ENCODE measurements at regions not wholly inside any gene's neighbourhood (a gene's known extent, or its start where the extent isn't known, plus 50 kb on each side); places are given as distances from the start of the nearest gene placed in this dataset.

DNA sequence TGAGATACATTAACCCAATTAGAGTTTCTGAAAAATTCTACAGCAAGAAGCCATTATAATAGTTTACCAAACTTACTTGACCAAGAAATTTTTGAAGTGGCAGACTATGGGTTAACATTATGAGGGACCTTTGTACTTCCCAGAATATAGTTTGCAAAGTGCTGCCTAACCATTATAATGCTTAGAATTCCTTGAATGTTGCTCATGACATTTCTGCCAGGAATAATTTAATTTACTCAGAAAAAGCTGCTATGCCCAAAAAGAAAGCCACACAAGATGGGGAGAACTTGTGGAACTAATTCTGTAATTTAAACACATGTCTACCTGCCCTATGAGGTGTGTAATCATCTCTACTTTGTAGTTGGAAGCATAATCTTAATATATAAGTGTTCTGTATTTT, 58.1 kb upstream of the MYCBP2 start:
- Histone ChIP-seq H3K4me3 (ENCODE audit: low read depth in 2 of 2, low read length in 1 of 2) (no peak overlapping the region), H3K27me3 (ENCODE audit: insufficient read depth) (no peaks in the 10 kb centered on the region), H3K4me2 (no peak overlapping the region), H3K79me2 (ENCODE audit: insufficient read depth) (no peaks in the 10 kb centered on the region), H3K4me1 (ENCODE audit: control insufficient read depth in 1 of 2, insufficient read depth in 2 of 2, low read depth in 1 of 2, low read length in 1 of 2) (no peaks in the 10 kb centered on the region; a peak in 1 of 4 replicates), H3F3A (replicated peaks; ENCODE audit: insufficient read depth) (no peaks in the 10 kb centered on the region), H3K9me3 (no peaks in the 10 kb centered on the region), H3K9ac (no peak overlapping the region), H3K9me2 (no peaks in the 10 kb centered on the region), H3K27ac (ENCODE audit: low read depth in 2 of 2, low read length in 1 of 2) (peak overlapping the region in 1 of 2 experiments; percentile 65; a peak in 1 of 4 replicates), H4K20me1 (ENCODE audit: insufficient read depth) (no peaks in the 10 kb centered on the region), H2AFZ (ENCODE audit: low read depth) (no peak overlapping the region), H3K36me3 (replicated peaks in 1 of 2; ENCODE audit: control insufficient read depth in 1 of 2, insufficient read depth in 2 of 2, low read length in 1 of 2) (no peaks in the 10 kb centered on the region)
- TF ChIP-seq TAF1 (IDR thresholded peaks at IDR 0.05; ENCODE audit: borderline replicate concordance, low read depth, low read length) (no peak), TEAD4 (IDR thresholded peaks at IDR 0.05; ENCODE audit: borderline replicate concordance, insufficient read depth) (no peak), EP300 (IDR thresholded peaks at IDR 0.05; ENCODE audit: borderline replicate concordance in 1 of 2, low read depth in 1 of 2, low read length in 1 of 2) (0 out of 4 replicates have a peak, but pooled peaks of 1 of the 2 experiments have one; percentile 15), USF1 (IDR thresholded peaks at IDR 0.05; ENCODE audit: borderline replicate concordance, low read depth) (no peak), EZH2phosphoT487 (IDR thresholded peaks at IDR 0.05; ENCODE audit: borderline replicate concordance, low read depth) (no peak), YY1 (IDR thresholded peaks at IDR 0.05; ENCODE audit: low read depth) (no peak), SMC3 (IDR thresholded peaks at IDR 0.05; ENCODE audit: low read depth, low read length) (no peak), RFX5 (IDR thresholded peaks at IDR 0.05; ENCODE audit: low read length) (no peak), RCOR1 (IDR thresholded peaks at IDR 0.05; ENCODE audit: low read length) (no peak)
- TF ChIP-seq, protein P1, sequence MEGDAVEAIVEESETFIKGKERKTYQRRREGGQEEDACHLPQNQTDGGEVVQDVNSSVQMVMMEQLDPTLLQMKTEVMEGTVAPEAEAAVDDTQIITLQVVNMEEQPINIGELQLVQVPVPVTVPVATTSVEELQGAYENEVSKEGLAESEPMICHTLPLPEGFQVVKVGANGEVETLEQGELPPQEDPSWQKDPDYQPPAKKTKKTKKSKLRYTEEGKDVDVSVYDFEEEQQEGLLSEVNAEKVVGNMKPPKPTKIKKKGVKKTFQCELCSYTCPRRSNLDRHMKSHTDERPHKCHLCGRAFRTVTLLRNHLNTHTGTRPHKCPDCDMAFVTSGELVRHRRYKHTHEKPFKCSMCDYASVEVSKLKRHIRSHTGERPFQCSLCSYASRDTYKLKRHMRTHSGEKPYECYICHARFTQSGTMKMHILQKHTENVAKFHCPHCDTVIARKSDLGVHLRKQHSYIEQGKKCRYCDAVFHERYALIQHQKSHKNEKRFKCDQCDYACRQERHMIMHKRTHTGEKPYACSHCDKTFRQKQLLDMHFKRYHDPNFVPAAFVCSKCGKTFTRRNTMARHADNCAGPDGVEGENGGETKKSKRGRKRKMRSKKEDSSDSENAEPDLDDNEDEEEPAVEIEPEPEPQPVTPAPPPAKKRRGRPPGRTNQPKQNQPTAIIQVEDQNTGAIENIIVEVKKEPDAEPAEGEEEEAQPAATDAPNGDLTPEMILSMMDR (IDR thresholded peaks at IDR 0.05), result no peak
- TF ChIP-seq, protein P2, sequence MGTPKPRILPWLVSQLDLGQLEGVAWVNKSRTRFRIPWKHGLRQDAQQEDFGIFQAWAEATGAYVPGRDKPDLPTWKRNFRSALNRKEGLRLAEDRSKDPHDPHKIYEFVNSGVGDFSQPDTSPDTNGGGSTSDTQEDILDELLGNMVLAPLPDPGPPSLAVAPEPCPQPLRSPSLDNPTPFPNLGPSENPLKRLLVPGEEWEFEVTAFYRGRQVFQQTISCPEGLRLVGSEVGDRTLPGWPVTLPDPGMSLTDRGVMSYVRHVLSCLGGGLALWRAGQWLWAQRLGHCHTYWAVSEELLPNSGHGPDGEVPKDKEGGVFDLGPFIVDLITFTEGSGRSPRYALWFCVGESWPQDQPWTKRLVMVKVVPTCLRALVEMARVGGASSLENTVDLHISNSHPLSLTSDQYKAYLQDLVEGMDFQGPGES (IDR thresholded peaks at IDR 0.05; ENCODE audit: low read depth, low read length), result no peak
- TF ChIP-seq, protein P3, sequence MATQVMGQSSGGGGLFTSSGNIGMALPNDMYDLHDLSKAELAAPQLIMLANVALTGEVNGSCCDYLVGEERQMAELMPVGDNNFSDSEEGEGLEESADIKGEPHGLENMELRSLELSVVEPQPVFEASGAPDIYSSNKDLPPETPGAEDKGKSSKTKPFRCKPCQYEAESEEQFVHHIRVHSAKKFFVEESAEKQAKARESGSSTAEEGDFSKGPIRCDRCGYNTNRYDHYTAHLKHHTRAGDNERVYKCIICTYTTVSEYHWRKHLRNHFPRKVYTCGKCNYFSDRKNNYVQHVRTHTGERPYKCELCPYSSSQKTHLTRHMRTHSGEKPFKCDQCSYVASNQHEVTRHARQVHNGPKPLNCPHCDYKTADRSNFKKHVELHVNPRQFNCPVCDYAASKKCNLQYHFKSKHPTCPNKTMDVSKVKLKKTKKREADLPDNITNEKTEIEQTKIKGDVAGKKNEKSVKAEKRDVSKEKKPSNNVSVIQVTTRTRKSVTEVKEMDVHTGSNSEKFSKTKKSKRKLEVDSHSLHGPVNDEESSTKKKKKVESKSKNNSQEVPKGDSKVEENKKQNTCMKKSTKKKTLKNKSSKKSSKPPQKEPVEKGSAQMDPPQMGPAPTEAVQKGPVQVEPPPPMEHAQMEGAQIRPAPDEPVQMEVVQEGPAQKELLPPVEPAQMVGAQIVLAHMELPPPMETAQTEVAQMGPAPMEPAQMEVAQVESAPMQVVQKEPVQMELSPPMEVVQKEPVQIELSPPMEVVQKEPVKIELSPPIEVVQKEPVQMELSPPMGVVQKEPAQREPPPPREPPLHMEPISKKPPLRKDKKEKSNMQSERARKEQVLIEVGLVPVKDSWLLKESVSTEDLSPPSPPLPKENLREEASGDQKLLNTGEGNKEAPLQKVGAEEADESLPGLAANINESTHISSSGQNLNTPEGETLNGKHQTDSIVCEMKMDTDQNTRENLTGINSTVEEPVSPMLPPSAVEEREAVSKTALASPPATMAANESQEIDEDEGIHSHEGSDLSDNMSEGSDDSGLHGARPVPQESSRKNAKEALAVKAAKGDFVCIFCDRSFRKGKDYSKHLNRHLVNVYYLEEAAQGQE (IDR thresholded peaks at IDR 0.05; ENCODE audit: low read depth, low read length), result no peak
- TF ChIP-seq, protein P4, sequence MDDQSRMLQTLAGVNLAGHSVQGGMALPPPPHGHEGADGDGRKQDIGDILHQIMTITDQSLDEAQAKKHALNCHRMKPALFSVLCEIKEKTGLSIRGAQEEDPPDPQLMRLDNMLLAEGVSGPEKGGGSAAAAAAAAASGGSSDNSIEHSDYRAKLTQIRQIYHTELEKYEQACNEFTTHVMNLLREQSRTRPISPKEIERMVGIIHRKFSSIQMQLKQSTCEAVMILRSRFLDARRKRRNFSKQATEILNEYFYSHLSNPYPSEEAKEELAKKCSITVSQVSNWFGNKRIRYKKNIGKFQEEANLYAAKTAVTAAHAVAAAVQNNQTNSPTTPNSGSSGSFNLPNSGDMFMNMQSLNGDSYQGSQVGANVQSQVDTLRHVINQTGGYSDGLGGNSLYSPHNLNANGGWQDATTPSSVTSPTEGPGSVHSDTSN (IDR thresholded peaks at IDR 0.05), result peak; percentile 17; the same call in 1 of the 2 replicates
- TF ChIP-seq, protein P5, sequence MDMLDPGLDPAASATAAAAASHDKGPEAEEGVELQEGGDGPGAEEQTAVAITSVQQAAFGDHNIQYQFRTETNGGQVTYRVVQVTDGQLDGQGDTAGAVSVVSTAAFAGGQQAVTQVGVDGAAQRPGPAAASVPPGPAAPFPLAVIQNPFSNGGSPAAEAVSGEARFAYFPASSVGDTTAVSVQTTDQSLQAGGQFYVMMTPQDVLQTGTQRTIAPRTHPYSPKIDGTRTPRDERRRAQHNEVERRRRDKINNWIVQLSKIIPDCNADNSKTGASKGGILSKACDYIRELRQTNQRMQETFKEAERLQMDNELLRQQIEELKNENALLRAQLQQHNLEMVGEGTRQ (IDR thresholded peaks at IDR 0.05; ENCODE audit: borderline replicate concordance, low read depth, low read length), result no peak
- CTCF ChIA-PET, result no interaction called here
- no peak for DNase-seq
- POLR2A ChIA-PET, result no interaction called here
